GF-D8 (cell line): ENCODE measurements at regions not wholly inside any gene's neighbourhood (a gene's known extent, or its start where the extent isn't known, plus 50 kb on each side); places are given as distances from the start of the nearest gene placed in this dataset.
"Not testable (repeated sequence)": the region's sequence is repeated elsewhere in the genome, so short reads cannot be mapped to it uniquely, and the experiment has no call there.

ENCODE experiments used
- DNase-seq: peaks from one replicate; lab custom pipeline; 2025; lab: John Stamatoyannopoulos, UW

DNA sequence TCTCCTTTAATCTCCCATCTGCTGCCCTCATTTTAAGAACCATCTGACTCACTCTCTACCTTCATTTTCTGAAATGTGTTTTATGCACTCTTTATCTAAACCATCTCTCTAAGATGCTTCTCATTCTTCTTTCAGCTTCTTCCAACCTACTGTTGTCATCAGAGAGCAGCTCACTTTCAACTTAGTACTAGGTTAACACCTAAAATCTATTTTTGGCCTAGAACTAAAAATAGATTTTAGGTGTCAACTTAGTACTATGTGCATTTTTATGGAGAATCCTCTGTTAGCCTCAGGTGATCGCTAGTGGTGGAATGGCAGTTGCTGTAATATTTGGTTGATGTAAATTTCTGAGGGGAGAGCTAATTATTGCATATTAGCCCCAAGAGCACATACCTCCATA, 277.1 kb downstream of the KCNJ2 start:
- DNase-seq: no peak

DNA sequence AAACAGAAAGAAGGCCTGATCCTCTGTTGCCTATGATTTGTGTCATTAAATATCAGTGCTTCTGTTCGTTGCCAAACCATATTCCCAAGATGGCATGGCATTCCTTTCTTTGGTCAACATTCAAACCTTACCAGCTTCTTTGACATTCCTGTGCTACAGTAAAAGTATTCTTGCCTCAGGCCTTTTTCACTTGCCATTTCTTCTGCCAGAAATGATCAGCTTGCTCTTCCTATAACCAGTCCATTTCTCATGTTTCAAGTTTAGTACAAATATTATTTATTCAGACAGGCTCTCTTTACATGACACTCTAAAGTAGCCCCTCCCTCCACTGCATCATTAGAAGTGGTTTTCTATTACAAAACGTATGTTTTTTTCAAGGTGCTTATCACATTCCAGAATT, 278.3 kb downstream of the KCNJ2 start:
- DNase-seq: no peak

DNA sequence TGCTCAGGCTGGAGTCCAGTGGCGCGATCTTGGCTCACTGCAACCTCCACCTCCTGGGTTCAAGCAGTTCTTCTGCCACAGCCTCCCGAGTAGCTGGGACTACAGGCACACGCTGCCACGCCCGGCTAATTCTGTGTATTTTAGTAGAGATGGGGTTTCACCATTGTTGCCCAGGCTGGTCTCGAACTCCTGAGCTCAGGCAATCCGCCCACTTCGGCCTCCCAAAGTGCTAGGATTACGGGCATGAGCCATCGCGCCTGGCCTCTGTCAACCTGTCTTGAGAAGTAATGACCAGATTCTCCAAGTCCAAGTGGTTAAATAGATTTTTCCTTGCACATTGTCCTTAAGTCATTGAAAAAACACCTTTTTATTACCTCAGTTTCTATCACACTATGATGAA, 283.7 kb downstream of the KCNJ2 start:
- DNase-seq: not testable (repeated sequence)

DNA sequence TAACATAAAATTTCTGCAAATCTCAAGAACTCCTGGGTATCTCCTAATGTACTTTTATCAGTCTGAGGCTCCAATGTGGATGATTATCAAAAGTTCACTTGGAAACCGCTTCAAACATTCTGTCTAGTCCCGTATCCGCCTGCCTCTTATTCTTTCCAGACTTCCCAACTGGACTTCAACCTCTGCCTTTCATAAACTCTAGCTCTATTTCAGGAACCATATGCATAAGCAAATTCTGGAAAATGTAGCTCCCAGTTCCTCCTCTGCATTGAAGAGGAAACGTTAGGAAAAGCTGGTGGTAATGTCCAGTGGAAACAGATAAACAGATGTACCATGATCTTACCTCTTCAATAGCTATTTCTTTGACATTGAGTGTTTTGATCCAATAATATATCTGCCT, 285.0 kb downstream of the KCNJ2 start:
- DNase-seq: no peak

DNA sequence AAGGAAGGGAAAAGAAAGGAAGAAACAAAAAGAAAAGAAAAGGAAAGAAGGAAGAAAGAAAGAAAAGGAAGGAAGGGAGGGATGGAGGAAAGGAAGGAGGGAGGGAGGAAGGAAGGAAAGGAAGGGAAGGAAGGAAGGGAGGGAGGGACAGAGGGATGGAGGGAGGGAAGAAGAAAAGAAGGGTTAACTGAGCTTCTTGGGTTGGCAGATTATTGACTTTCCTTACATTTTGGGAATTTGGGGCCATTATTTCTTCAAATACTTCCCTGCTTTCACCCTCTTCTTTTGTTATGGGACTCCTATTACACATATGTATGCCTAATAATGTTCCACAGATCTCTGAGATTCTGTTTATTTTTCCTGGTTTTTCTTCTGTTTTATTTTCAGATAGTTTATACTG, 285.6 kb downstream of the KCNJ2 start:
- DNase-seq: no peak

DNA sequence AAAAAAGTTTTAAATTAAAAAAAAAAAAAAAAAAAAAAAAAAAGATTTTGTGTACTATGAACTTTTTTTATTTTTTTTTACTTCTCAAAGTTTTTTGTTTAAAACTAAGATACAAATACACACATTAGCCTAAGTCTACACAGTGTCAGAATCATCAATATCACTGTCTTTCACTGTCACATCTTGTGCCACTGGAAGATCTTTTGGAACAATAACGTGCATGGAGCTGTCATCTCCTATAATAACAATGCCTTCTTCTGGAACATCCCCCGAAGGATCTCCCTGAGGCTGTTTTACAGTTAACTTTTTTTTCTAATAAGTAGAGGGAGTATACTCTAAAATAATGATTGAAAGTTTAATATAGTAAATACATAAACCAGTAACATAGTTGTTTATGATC, 295.7 kb downstream of the KCNJ2 start:
- DNase-seq: no peak

DNA sequence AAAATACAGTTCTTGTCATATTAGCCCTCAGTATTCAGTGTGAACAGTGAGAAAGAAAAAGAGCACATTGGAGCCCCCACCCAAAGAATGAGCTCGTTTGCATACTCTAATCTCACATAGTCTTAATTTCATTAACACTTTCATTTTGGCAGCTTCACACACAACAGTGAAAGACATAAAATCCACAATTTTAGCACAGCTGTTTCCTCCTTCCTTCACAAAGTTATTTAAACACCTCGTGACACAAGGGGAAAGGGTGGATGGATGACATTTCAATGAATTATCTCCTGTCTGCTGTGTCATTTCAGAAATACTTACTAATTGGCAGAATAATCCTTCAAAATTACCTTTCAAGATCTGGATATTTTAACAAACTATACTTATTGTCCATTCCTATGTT, 299.3 kb downstream of the KCNJ2 start:
- no peak for DNase-seq

DNA sequence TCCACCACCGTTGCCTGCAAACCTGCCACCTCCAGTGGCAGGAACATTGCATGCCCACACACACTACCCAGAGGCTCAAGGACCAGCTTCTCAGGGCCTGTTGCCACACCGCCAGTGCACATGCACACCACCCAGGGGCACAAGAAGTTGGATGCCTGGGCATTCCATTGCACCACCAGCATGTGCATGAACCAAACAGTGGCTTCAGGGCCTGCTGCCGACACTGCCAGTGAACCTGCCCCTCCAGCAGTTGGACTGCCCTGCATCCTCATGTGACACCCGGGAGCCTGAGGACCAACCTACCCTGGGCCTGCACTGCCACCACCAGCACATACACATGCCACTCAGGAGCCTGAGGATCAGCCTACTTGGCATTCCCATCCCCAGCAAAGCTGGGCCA, 303.7 kb downstream of the KCNJ2 start:
- DNase-seq: no peak

DNA sequence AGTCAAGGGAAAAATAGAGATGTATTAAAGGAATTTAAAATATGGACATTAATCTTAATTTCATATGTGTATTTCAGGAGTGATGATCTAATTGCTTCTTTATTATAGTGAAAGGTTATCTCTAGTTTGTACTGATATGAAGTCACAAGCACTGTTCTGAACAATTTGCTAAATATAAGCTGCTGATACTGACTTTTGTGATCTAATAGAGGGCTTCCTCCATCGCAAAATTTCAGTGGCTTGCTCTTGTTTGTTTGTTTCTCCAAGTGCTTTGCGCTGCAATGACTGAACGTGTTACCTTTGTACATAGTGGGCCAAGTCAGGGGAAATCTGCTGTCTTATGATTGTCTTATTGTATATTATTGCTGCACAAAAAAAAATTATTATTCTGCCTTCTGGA, 307.0 kb downstream of the KCNJ2 start:
- no peak for DNase-seq

DNA sequence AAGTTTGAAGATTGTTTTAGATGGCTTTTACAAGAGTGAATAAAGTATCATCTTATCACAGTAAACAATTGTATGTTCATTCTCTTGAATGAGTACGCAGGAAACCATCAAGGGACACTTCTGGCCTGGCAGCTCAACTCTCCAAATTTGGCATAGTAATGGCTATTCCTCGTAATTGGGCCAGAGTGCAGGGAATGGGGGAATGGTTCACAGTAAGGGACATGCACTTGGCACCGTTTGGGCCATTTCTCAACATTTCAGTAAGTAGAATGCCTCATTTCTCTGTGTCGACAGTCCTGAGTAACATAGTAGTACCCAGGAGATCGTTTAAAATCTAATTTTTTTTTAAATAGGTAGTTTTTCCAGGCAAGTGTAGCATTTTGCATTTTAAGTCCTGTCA, 309.6 kb downstream of the KCNJ2 start:
- DNase-seq: no peak

DNA sequence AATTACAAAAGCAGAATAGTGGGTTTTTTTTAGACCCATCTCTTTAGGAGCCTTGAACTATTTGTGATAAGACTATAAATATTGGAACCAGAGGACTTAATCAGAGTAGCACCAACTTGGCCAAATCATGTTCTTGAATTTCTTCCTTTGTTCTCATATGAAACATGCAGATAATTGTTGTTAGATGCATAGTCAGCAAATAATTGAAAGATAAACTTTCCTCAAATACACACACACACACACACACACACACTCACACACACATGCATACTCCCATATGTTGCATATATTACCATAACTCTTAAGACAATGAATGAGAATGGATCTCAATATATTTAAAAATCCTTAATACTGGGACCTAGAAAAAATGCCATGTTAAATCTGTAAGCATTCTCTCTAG, 310.4 kb downstream of the KCNJ2 start:
- DNase-seq: no peak

DNA sequence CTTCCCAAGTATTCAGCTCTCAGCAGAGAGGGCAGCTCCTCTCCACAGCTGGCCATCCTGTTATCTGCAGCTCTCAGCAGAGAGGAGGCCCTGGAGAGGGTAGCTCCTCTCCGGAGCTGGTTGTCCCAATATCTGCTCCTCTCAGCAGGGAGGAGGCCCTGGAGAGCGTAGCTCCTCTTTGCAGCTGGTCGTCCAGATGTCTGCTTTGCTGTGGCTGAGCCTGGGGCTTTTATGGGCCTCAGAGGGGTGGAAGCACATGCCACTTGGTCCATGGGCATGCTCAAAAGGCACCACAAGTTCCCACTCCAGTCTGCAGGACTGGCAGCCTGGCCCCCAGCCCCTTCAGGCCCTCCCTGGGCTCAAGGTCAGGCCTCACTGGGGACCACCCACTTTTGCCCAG, 314.3 kb downstream of the KCNJ2 start:
- DNase-seq: no peak

DNA sequence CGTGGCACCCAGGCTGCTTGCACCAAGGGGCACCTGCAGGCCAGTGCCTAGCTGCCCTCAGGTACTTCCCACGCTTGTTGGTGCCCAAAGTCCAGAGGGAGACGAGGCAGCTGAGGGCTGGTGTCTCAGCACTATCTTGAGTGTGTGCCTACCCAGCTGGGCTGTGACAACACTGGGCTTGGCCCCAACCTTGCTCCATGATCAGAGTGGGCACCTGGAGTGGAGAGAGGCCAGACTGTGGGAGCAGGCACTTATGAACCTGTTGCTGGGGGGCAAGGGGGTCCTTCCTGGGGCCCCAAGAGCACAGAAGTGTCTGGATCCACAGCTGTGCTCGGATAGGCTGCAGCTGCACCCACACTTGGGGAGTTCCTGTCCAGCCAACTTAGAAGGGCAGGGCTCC, 314.7 kb downstream of the KCNJ2 start:
- DNase-seq: no peak

DNA sequence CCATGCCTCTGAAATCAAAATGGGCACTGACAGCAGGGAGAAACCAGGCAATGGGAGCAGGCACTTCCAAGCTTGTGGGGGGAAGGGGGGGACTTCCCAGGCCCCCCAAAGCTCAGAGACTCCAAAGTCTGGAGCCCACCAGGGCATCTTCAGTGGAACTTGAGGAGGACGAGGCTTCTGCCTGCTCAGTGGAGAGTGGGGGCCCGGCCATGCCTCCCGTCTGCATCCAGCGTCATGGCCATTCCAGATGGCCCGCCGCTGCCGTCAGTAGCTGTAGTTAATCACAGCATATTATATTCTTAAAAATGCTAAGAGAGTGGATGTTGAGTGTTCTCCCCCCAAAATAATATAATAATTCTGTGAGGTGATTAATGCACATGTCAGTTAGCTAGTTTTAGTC, 315.2 kb downstream of the KCNJ2 start:
- DNase-seq: no peak

DNA sequence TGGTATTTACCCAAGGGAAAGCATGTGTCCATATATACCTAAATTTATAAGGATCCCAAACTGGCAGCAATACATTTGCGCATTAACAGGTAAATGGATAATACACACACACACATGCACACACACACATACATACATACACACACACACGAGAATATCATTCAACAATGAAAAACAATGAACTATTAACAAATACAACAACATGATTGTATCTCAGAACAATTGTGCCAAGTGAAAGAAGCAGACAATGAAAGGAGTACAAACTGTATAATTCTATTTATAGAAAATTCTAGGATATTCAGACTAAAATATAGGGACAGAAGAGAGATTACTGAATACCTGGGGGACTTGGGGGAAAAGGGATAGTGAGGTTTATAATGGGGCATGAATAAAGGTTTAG, 323.0 kb downstream of the KCNJ2 start:
- no peak for DNase-seq

DNA sequence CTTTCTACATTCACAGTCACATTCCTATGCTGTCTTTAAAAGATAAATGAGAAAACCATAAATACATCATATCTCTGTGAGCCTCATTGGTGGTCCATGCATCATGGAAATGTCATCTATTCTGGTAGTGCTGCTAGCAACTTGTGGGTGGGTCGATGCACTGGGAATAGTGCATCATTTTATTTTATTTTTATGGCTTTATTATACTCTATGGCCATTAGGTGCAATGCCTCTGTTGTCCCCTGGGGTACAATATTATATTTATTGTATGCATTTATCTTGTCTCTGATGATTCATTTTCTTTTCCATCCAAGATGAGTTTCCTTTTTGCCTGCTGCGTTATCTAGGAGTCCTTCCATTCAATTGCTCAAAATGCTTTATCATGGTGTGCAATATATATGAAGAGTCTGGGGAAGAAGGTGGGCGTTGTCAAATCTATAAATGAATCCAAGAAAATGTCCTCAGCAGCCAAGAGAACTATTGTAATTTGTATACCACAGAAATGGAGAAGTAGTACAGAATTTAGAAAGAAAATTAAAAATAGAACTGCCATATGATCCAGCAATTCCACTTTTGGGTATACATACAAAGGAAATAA, 324.0 kb downstream of the KCNJ2 start:
- DNase-seq: no peak

DNA sequence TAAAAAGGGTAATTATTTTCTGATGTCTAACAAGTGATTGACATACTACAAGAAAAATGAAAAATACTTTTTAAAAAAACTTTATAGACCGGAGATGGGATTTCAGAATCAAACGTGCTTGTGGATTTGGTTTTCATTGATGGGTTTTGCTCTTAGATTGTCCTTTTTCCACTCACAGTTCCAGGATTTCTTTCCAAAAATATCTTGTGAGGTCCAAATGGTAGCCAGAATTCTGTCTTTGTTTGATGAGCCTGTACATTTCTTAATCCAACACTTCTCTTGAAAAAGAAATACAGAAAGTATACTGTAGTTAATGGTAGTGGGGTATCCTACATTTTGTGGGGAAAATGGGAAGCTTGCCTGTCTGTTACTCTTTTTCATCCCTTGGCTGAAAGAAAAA, 329.3 kb downstream of the KCNJ2 start:
- DNase-seq: no peak

DNA sequence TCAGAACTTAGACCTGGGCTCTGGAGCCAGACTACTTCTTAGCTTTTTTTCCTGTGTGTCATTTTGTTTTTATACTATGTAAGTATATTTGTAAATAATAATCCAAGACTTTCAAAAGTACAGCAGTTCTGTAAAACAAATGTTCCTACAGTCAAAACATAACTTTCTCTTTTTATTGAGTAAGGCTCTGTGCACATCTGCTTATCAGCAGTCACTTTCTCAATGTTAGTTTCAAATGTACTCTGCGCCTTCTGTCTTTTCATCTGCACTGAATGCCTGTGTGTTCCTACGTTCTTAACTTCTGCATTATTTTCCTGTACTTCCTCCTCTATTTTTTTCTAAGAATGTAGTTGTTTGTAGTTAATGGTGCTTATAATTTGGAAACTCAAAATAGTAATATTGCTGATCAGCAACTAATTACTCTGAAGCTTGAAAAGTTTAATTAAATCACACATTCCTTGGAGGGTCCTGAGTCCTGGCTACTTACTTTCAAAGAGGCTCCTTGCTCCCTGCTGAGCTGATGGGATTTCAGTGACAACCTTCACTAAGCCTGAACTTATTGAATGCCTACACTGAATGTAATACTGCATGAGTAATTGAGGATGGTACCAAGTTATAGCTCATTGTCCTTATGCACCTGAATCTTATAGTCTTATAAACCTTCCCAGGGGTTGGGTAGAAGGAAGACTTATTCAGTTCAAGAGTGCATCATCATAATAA, 329.9 kb downstream of the KCNJ2 start:
- DNase-seq: no peak

DNA sequence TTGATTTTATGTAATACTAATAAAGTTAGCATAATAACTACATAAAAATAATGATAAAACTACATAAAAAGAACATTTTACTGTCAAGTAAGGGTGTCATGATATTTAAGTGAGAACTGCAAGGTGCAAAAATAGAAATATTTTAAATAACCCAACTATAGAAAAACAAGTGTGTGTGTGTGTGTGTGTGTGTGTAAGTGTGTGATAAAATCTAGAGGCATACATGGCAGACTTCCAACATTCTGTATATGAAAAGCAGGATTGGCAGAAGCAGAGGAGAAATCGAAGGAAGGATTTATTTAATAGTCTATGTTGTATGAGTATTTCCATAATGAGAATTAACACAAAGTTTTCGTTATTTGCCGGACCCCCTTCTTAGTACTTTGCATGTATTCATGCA, 334.1 kb downstream of the KCNJ2 start:
- DNase-seq: no peak

DNA sequence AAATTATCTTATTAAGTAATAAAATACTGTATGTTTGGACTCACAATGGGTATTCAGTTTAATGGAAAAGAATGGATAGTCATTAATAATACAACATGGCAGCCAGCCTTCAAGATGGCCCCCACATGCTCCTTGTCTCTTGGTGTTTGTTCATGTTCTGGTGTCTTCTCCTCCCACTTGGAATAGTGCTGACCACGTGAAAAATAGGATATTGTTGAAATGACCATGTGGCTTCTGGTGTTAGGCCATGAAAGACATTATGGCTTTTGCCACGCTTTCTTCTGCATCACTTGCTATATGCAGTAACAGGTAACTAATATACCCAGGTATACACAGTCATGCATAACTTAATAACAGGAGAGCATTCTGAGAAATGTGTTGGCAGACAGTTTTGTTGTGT, 341.0 kb downstream of the KCNJ2 start:
- DNase-seq: no peak

DNA sequence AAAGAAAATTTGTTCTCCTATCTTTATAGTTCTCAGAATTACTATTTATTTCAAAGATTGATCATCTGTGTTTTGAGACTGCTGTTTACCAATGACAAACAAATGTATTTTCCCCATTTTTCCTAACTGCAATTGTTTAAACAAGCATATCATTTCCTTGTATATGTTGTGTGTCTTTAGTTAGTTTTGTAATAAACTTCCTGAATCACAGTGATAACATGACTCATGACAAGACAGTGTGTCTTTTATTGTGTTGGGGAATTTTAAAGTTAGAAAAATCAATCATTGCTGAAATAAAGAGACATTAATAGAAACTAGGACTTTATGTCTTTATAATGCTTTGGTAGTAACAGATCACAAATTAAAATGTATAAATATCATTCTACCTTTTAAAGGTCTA, 348.5 kb downstream of the KCNJ2 start:
- DNase-seq: no peak

DNA sequence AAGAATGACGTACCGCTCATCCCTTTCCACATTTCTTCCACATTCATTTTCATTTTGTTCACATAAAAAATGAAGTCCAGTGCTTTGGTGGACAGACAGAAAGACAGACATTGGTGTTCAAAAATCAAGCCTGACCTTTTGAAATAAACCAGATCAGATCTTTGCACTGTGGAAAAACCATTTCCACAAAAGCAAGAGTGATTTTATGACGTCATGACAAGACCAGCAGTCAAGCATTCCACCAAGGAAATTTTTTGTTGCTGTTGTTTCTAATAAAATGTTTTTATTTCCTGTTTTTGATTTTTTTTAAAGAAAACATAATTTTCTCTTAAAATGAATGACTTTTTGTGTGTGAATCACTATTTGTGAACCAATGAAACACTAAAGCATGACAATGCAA, 350.0 kb downstream of the KCNJ2 start:
- DNase-seq: no peak

DNA sequence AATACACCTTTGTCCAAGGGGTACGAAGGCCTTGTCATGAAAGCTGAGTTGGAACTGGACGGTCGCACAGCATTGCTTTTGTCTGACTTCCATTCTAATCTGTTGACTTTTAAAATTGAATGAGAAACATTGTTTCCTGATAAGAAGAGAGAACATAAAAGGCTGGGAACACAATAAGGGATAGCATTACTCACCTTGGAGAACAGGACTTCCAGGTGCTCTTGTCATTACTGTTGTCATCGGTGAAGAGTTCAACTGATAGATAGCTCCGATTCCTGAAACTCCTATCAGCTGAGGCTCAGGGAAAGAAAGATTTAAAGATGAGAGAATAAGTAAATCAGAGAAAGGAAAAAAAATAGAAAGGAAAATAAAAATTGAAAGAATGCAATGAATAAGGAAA, 351.1 kb downstream of the KCNJ2 start:
- DNase-seq: no peak

DNA sequence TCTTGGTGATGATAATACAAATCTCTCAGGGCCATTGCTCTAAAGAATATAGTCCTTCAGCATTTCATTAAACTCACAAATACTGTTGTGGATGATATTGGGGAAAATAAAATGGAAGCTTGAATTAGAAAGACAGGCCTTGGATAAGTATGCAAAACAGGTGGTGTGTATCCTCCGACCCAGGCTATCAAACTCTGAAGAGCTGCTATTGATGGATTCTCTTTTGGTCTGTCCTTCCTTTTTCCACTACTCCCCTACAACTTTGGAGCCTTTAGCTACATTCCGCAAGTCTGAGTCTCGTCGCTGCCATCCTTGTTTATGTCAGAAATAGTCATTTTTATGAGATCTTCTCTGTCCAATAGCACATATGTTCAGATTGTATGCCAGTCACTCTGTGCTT, 351.6 kb downstream of the KCNJ2 start:
- no peak for DNase-seq
